NT2/D1 (cell line): ENCODE measurements at regions not wholly inside any gene's neighbourhood (a gene's known extent, or its start where the extent isn't known, plus 50 kb on each side); places are given as distances from the start of the nearest gene placed in this dataset.

Source experiments
- SUZ12 ChIP-seq: IDR thresholded peaks from 2 replicates; pipeline ENCODE4 v1.6.1; 2011; ENCODE audit not compliant: insufficient read length, insufficient read depth; ENCODE audit errors: extremely low read depth
- YY1 ChIP-seq: IDR thresholded peaks from 2 replicates; pipeline ENCODE4 v1.6.1; 2011; ENCODE audit not compliant: insufficient read length, insufficient read depth

DNA sequence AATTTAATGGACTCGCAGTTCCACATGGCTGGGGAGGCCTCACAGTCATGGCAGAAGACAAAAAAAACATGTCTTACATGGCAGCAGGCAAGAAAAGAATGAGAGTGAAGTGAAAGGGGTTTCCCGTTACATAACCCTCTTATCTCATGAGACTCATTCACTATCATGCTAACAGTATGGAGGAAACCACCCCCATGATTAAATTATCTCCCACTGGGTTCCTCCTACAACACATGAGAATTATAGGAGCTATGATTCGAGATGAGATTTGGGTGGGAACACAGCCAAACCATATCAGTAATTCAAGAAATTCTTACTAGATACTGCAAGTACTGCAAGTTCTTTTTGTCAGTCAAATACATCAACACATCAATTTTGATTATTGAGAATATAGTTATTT lies 311.4 kb upstream of the SLITRK3 start:
- no peak for TF ChIP-seq YY1
- TF ChIP-seq SUZ12: no peak
